ENCODE measurements at regions not wholly inside any gene's neighbourhood (a gene's known extent, or its start where the extent isn't known, plus 50 kb on each side); places are given as distances from the start of the nearest gene placed in this dataset.
A peak's percentile ranks its signal among the peaks of the same experiment; 100 is the strongest.
"Not testable (repeated sequence)": the region's sequence is repeated elsewhere in the genome, so short reads cannot be mapped to it uniquely, and the experiment has no call there.

DNA sequence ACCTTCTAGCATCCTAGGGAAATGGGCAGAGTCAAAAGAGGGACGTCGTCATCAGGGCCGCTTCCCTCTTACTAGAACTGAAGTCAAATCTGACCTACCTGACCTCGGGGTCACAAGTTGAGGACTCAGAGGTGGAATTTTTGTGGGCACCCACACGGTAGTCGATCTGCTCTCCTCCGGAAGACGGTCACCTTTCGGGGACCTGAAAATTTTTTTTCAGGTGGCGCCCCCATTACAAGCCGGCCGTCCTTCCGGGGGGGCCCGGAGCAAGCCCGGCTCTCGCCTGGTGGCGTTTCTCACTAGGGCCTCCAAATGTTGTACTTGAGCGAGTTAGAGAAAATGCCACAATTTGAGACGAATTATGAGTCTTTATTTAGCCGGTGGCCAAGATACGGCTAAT, 157.5 kb upstream of the FRG2C start:
- Mint-ChIP-seq H3K36me3 (peaks cover 20 to 25% of the 10 kb centered on the region in 2 donors), H3K27ac (no peak overlapping the region), H3K9me3 (peaks cover 30 to 36% of the 10 kb centered on the region in 2 donors)
- ATAC-seq (no peak), DNase-seq (ENCODE audit: low spot score in 2 of 2) (no peak)

DNA sequence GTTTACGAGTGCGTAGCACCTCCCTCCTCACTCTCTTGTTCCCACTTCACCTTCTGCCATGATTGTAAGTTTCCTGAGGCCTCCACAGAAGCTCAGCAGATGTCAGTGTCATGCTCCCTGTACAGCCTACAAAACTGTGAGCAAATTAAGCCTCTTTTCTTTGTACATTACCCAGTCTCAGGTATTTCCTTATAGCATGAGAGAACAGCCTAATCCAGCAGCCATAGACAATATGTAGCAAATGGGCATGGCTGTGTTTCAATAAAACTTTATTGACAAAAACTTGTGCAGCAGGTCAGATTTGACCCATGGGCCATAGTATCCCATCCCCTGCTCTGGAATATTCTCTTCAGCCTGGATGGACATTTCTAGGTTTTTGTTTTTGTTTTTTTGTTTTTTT, 156.2 kb upstream of the FRG2C start:
- not testable (repeated sequence) for H3K27ac Mint-ChIP-seq; DNase-seq (ENCODE audit: low spot score in 2 of 2); ATAC-seq
- Mint-ChIP-seq H3K36me3 (peaks cover 24 to 37% of the 10 kb centered on the region in 2 donors), H3K9me3 (peaks cover 32% of the 10 kb centered on the region in 2 donors)

DNA sequence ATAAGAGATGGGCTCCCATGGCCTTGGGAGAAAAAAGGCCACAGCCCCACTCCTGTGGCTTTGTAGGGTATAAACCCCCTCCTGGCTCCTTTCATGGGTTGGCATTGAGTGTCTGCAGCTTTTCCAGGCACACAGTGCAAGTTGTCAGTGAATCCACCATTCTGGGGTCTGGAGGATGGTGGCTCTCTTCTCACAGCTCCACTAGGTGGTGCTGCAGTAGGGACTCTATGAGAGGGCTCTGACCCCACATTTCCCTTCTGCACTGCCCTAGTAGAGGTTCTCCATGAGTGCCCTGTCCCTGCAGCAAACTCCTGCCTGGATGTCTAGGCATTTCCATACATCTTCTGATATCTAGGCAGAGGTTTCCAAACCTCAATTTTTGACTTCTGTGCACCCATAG, 136.5 kb upstream of the FRG2C start:
- not testable (repeated sequence) for ATAC-seq; H3K27ac Mint-ChIP-seq; DNase-seq (ENCODE audit: low spot score in 2 of 2)
- peaks cover 7 to 29% of the 10 kb centered on the region in 2 donors for H3K36me3 Mint-ChIP-seq
- peaks cover 23 to 41% of the 10 kb centered on the region in 2 donors for H3K9me3 Mint-ChIP-seq

DNA sequence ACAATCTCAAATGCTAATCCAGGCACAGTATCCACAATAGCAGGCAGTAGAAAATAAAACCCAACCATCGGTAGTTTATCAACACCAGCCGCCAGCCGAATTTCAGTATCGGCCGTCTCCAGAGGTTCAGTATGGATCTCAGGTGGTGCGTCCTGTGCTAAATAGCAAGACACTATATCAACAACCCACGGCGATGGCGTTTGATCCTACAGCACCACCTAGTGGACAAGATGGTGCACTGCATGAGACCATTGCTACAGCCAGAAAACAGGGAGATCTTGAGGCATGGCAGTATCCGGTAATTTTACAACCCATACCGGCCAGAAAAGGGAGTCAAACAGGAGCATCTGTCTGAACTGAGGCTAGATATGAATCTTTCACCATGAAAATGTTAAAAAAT, 112.0 kb upstream of the FRG2C start:
- H3K9me3 Mint-ChIP-seq, result peaks cover 39% of the 10 kb centered on the region in 2 donors
- peak in 1 of 2 donors; percentile 31 for DNase-seq (ENCODE audit: low spot score in 2 of 2)
- H3K36me3 Mint-ChIP-seq, result peaks cover 43 to 45% of the 10 kb centered on the region in 2 donors
- H3K27ac Mint-ChIP-seq, ATAC-seq: not testable (repeated sequence)

DNA sequence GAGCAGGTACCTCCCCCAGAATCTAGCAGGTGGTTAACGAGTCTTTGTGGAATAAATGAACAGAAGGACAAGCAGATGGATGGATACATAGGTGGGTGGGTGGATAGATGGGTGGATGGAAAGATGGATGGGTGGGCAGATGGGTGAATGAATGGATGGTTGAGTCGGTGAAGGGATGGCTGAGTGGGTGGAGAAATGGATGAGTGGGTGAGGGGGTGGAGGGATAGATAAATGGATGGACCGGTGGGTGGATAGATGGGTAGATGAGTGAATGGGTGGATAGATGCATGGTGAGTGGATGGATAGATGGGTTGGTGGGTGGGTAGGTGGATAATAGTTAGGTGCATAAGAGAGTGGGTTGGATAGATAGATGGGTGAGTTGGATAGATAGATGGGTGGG, 99.7 kb upstream of the FRG2C start:
- not testable (repeated sequence) for H3K9me3 Mint-ChIP-seq; H3K36me3 Mint-ChIP-seq; DNase-seq (ENCODE audit: low spot score in 2 of 2); ATAC-seq; H3K27ac Mint-ChIP-seq

DNA sequence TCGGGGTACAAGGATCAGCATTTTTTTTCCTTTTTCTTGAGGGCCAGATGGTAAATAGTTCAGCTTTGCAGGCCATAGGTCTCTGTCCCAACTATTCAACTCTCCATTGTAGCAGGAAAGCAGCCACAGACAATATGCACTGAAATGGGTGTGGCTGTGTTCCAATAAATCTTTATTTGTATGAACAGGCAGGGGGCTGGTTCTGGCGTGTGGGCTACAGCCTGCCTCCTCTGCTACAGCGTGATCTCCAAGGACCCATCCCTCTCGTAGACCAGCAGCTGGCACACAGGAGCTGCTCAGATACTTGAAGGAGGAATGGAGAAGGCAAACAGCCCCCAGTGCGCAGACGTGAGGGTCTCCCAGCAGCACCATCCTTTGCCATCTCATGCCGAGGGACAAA, 91.8 kb upstream of the FRG2C start:
- peak overlapping the region in 1 of 2 donors; percentile 55 for H3K27ac Mint-ChIP-seq
- not testable (repeated sequence) for H3K36me3 Mint-ChIP-seq; ATAC-seq; DNase-seq (ENCODE audit: low spot score in 2 of 2); H3K9me3 Mint-ChIP-seq

DNA sequence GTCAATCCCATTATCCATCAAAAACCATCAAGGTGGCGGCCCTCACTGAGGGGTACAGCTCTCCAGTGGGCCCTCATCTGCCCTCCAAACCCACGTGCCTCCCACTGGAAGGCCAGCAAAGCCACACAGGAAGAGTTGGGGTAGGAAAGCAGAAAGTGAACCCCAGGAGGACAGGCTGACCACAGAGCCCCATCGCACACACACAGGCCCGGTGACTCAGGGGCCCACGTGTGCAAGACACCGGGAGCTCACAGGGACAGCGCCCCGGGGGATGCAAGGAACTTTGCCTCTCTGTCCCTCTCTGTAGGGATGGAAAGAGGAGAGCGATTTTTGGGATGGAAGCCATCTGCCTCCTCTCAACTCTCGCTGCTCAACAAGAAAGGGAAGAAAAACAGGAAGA, 85.0 kb upstream of the FRG2C start:
- H3K36me3 Mint-ChIP-seq, result peaks cover 0 to 10% of the 10 kb centered on the region in 2 donors
- DNase-seq (ENCODE audit: low spot score in 2 of 2); H3K9me3 Mint-ChIP-seq; ATAC-seq; H3K27ac Mint-ChIP-seq: not testable (repeated sequence)

DNA sequence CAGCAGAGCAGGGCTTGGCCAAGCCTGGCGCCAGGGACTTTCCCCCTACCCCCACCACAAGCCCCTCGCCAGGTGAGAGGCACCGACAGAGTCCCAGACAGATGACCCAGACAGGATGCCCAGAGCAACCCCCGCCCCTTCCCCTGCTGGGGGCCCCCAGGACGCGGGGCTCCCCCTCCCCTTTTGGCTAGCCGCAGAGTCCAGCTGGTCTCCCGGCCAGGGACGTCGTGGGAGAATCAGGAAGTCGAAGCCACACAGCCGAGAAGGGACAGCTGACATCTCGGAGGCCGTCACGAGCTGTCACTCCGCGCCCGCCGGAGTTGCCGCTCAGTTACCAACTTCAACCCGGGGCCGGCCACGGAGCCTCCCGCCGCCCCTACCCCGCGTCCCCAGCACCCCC, 84.6 kb upstream of the FRG2C start:
- DNase-seq (ENCODE audit: low spot score in 2 of 2); H3K27ac Mint-ChIP-seq; ATAC-seq; H3K9me3 Mint-ChIP-seq: not testable (repeated sequence)
- peaks cover 0 to 10% of the 10 kb centered on the region in 2 donors for H3K36me3 Mint-ChIP-seq

DNA sequence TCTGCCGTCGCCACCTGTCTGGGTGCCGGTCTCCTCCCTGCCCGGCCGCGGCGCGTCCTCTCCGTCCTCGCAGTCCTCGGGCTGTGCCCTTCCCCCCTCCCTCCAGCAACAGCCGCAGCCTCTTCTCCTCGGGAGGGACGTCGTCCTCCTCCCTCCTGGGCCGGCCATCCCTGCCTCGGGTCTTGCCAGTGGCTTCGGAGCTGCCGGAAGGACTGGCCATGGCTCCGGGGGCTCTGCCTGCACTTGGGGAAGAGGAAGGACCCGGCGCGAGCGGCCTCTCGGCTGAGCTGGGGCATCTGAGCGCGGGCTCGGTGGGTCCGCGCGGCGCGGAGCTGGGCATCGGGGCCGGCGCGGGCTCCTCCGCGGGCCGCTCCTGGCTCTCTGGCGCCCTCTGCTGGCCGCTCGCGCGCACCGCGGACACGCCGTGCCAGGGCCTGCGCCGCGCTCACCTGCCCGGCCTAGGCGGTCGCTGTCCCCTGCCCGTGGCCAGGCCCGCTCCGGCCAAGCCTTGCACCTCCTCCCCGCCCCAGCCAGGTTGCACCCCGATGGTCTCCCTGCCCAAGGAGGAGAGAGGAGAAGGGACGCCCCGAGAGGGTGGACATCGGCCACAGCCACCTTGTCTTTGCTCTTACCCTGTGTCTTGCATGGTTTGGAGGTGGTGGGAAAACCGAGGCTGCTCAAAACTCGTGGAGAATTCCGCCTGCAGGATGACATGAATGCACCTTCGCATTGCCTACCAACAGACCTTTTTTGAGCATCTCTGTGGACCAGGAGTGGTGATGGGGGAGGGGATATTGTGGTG, 83.9 kb upstream of the FRG2C start:
- peaks cover 0 to 10% of the 10 kb centered on the region in 2 donors for H3K36me3 Mint-ChIP-seq
- H3K9me3 Mint-ChIP-seq, H3K27ac Mint-ChIP-seq: not testable (repeated sequence)
- DNase-seq (ENCODE audit: low spot score in 2 of 2), result peak; percentile 62 to 71
- ATAC-seq, result peak; percentile 41 to 48

DNA sequence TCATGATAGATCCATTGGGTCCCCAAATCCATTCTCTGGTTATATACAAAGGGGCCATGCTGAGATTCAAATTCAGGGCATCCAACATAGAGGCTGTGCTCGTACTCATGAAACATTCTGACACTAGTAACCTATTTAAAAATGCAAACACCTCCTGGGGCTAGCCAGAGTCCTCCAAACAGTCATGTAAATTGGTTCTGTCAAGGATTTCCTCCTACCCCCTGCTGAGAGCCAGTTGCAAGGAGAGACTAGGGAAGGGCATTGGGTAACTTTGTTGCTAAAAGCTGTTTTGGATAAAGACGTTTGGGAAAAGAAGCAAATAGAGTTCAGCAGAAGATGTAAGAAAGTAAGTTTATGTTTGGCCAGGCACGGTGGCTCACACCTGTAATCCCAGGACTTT, 81.6 kb upstream of the FRG2C start:
- not testable (repeated sequence) for H3K27ac Mint-ChIP-seq; H3K9me3 Mint-ChIP-seq; ATAC-seq; DNase-seq (ENCODE audit: low spot score in 2 of 2)
- H3K36me3 Mint-ChIP-seq, result peaks cover 0 to 10% of the 10 kb centered on the region in 2 donors

DNA sequence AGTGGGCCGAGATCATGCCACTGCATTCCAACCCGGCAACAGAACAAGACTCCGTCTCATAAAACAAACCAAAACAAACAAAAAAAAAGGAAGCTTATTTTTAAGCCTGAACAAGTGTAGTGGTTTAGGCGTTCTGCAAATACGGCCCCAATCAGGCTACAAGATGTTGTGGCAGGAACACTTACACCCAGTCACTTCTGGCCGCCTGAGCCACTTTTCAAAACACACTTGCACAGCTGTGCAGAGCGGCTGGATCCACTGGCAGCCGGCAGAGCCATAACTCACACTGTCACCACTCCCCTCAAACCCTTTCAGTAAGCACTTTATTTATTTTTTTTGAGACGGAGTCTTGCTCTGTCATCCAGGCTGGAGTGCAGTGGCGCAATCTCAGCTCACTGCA, 81.0 kb upstream of the FRG2C start:
- not testable (repeated sequence) for H3K9me3 Mint-ChIP-seq; DNase-seq (ENCODE audit: low spot score in 2 of 2); ATAC-seq; H3K27ac Mint-ChIP-seq
- H3K36me3 Mint-ChIP-seq, result peaks cover 0 to 10% of the 10 kb centered on the region in 2 donors

DNA sequence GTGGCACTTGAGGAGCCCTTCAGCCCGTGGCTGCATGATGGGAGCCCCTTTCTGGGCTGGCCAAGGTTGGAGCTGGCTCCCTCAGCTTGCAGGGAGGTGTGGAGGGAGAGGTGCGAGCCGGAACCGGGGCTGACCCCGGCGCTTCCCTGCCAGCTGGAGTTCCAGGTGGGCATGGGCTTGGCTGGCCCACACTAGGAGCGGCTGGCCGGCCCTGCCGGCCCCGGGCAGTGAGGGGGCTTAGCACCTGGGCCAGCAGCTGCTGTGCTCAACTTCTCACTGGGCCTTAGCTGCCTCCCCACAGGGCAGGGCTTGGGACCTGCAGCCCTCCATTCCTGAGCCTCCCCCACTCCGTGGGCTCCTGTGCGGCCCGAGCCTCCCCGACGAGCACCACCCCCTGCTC, 76.4 kb upstream of the FRG2C start:
- H3K36me3 Mint-ChIP-seq; H3K27ac Mint-ChIP-seq; H3K9me3 Mint-ChIP-seq; ATAC-seq; DNase-seq (ENCODE audit: low spot score in 2 of 2): not testable (repeated sequence)

DNA sequence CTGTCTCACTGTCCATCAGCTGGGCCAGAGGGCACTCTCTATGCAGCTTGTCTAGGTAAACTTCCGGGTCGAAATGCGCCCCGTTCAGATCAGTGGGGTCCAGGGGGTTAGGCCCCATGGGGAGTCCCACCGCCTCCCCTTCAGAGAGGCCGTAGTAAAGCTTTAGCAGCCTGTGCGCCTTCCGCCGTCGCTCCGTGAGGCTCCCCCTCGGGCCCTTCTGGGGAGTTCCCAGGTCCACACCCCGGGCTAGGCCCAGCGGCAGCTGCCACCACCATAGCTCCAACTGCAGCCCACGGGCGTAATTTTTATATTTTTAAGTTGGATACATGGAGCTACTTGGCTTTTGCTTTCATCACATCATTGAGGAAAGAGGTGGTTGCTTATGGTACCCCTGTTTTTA, 73.7 kb upstream of the FRG2C start:
- ATAC-seq; DNase-seq (ENCODE audit: low spot score in 2 of 2); H3K9me3 Mint-ChIP-seq; H3K27ac Mint-ChIP-seq; H3K36me3 Mint-ChIP-seq: not testable (repeated sequence)

DNA sequence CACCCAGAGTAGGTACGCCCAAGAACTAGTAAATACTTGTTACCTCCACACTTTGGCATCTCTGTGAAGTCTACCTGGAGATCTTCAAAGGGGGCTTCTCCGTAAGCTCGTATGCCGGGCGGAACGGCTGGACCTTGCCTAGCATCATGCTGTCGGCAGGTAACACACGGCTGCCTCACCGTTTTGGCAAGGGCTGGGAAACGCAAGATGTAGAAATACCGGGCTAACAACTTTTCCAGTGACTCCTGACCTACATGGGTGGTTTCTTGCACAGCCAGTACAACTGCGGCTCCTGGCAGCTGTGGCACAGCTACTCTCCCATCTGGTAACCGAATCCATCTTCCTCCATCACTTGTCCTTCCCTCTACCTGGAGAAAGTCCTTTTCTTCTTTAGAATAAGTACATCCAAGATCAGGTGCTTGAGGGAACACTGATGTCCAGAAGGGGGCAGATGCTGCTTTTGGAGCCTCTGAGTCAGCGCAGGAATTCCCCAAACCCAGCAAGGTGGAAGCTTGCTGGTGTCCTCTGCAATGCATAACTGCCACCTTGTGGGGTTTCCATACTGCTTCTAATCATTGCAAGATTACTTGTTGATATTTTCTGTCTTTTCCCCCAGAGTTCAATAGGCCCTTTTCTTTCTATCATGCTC, 59.7 kb upstream of the FRG2C start:
- H3K27ac Mint-ChIP-seq; H3K36me3 Mint-ChIP-seq; ATAC-seq; H3K9me3 Mint-ChIP-seq; DNase-seq (ENCODE audit: low spot score in 2 of 2): not testable (repeated sequence)

DNA sequence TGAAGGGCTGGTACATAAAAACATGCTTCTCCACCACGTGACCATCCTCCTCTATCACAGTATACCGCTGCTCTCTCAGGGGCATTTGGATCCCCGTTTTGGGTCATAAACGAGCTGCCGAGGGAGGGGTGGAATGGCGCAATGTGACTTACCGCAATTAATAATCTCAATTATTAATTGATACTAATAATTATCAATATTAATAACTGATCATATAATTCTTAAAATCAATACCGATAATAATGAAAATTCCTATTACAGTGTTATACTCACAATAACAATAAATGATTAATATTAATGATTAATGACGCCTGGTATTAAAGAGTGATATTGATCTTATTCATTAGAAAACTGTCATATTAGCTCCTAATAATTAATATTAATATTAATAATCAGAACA, 56.1 kb upstream of the FRG2C start:
- peaks cover 5 to 16% of the 10 kb centered on the region in 2 donors for H3K9me3 Mint-ChIP-seq
- not testable (repeated sequence) for H3K36me3 Mint-ChIP-seq; H3K27ac Mint-ChIP-seq; ATAC-seq; DNase-seq (ENCODE audit: low spot score in 2 of 2)

DNA sequence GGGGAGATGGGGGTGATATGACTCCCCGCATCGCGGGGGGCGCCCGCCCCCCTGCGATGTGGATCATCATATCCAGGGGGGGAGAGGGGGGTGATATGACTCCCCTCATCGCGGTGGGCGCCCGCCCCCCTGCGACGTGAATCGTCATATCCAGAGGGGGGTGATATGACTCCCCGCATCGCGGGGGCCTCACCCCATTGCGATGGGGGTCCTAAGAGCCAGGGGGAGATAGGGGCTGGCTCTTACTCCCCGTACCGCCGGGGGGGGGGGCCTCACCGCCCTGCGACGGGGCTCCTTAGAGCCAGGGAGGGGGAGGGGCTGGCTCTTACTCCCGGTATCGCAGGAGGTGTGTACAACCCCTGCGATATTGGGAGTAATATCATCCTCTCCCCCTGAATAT, 54.5 kb upstream of the FRG2C start:
- not testable (repeated sequence) for H3K36me3 Mint-ChIP-seq; H3K27ac Mint-ChIP-seq; DNase-seq (ENCODE audit: low spot score in 2 of 2)
- peak; percentile 33 to 61 for ATAC-seq
- H3K9me3 Mint-ChIP-seq, result peaks cover 5 to 16% of the 10 kb centered on the region in 2 donors

DNA sequence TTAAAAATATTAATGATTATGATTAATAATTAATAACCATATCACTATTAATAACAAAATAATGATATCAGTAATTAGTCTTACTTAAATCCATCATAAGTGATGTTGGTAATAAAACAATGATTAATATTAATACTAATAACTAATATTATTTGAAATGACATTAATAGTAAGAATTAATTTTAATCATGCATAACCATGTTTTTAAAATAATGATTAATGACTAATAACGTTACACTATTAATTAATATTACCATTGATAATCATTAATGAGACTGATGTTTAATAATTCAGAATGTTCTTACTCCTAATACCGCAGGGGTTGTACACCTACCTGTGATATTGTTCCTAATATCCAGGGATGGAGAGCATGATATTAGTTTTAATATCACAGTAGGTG, 53.4 kb upstream of the FRG2C start:
- DNase-seq (ENCODE audit: low spot score in 2 of 2), result no peak
- Mint-ChIP-seq H3K27ac (no peak overlapping the region), H3K36me3 (no peaks in the 10 kb centered on the region), H3K9me3 (peaks cover 5 to 16% of the 10 kb centered on the region in 2 donors)
- ATAC-seq, result no peak

All from activated naive CD4-positive, alpha-beta T cell treated with anti-CD3 and anti-CD28 coated beads, Interleukin-2, amount 50 U/mL, for 72 hours (primary cell).